NB4 (cell line): ENCODE measurements at regions not wholly inside any gene's neighbourhood (a gene's known extent, or its start where the extent isn't known, plus 50 kb on each side); places are given as distances from the start of the nearest gene placed in this dataset.
A peak's percentile ranks its signal among the peaks of the same experiment; 100 is the strongest.
"Not testable (repeated sequence)": the region's sequence is repeated elsewhere in the genome, so short reads cannot be mapped to it uniquely, and the experiment has no call there.

Experiments used
- DNase-seq: peaks from one replicate; pipeline ENCODE4 v3.0.0; 2010; ENCODE audit warnings: low read depth
- H3K4me3 ChIP-seq: one replicate; pipeline ENCODE4 v1.5.1; 2011; ENCODE audit warnings: mild to moderate bottlenecking, low read depth, low read length, moderate library complexity
- CTCF ChIP-seq: IDR thresholded peaks from one replicate; pipeline ENCODE4 v1.5.1; 2012; ENCODE audit warnings: low read depth, low read length
- MAX ChIP-seq: IDR thresholded peaks from 2 replicates; pipeline ENCODE4 v1.6.1; 2011; ENCODE audit warnings: low read depth, low read length
- MYC ChIP-seq: IDR thresholded peaks from 2 replicates; pipeline ENCODE4 v1.6.1; 2011; ENCODE audit warnings: low read depth, low read length
- POLR2A ChIP-seq: IDR thresholded peaks from 2 replicates; pipeline ENCODE4 v1.6.1; 2011; ENCODE audit warnings: mild to moderate bottlenecking; ENCODE audit not compliant: insufficient read length; ENCODE audit errors: extremely low read depth

GRCh38 chr17:31680126-31680525 is 178.9 kb downstream of the COPRS start:
- peak; percentile 50 for DNase-seq
- no peak overlapping the region for H3K4me3 ChIP-seq
- no peak for TF ChIP-seq CTCF
- TF ChIP-seq POLR2A: no peak
- TF ChIP-seq MYC: no peak
- no peak for TF ChIP-seq MAX

DNA sequence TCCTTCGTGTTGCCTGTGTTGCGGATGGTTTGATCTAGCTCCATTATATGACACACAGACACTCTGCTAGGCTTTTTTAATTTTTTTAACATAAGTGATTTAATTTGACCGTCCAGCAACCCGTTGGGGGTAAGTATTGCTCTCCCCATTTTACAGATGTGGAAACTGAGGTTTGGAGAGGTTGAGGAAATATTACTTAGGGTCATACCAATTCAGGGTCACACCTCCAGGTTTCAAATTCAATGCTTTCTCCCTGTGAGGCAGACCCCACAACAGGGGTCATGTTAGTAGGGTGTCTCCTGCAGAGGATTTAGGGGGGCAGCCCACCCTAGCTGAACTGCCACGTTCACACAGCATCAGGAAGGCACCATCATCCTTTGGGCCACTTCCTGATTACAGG is 179.4 kb downstream of the COPRS start:
- no peak for DNase-seq
- no peak for TF ChIP-seq MAX
- no peak for TF ChIP-seq CTCF
- no peak for TF ChIP-seq POLR2A
- no peak for TF ChIP-seq MYC
- H3K4me3 ChIP-seq: no peak overlapping the region

- TF ChIP-seq CTCF: no peak
- TF ChIP-seq MYC: no peak
- TF ChIP-seq MAX: no peak
- TF ChIP-seq POLR2A: no peak
- no peak overlapping the region for H3K4me3 ChIP-seq
- peak; percentile 78 for DNase-seq
Measured at GRCh38 chr17:31678431-31678830, 180.6 kb downstream of the COPRS start.

- TF ChIP-seq CTCF: no peak
- no peak for TF ChIP-seq MYC
- TF ChIP-seq POLR2A: no peak
- no peak for TF ChIP-seq MAX
- DNase-seq: no peak
- no peak overlapping the region for H3K4me3 ChIP-seq
Measured at GRCh38 chr17:31677681-31678080, 181.4 kb downstream of the COPRS start.

DNA sequence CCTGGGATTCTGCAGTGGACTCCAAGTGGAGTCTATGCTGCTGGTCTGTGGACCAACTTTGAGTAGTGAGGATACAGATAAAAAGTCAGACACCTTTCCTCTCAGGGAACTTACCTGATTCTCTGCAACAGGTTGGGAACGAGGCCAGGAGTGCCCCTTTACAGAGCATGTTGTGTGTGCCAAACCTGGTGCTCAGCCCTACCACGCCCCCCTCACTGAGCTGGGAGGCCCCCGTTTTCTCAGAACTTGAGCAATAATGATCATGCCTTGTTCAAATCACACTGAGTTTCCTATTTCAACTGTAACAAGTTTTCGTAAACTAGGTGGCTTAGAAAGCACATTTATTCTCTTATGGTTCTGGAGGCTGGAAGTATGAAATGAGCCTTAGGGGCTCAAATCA is 182.0 kb downstream of the COPRS start:
- H3K4me3 ChIP-seq: no peak overlapping the region
- TF ChIP-seq POLR2A (no peak), MYC (no peak), MAX (no peak)
- no peak for DNase-seq

- H3K4me3 ChIP-seq: not testable (repeated sequence)
Measured at GRCh38 chr17:31675392-31675791, 183.7 kb downstream of the COPRS start.

GRCh38 chr17:31674717-31675349 is 184.2 kb downstream of the COPRS start:
- H3K4me3 ChIP-seq: no peak overlapping the region
- TF ChIP-seq CTCF: no peak
- no peak for TF ChIP-seq POLR2A
- DNase-seq: no peak

More at GRCh38 chr17:31675392-31675791, 183.7 kb downstream of the COPRS start:
- not testable (repeated sequence) for DNase-seq
